GM12878 (cell line): ENCODE measurements at regions not wholly inside any gene's neighbourhood (a gene's known extent, or its start where the extent isn't known, plus 50 kb on each side); places are given as distances from the start of the nearest gene placed in this dataset.

Source experiments
- ATAC-seq: fragments of 200-7000 bp; cut with Tn5 transposase; 3 replicates; pipeline ENCODE4 v1.9.1; 2020; ENCODE audit warnings: mild to moderate bottlenecking, moderate library complexity
- BruUV-seq: library from RNA; stranded (reverse); fragments of 400-500 nt; replicated peaks from 2 replicates; lab custom pipeline; 2021; lab: Mats Ljungman, UMichigan
- CTCF ChIA-PET: fragments of 300-600 bp; sonication (Branson Sonifier 250); formaldehyde crosslinking; extraction: SDS; loops from one replicate; lab custom pipeline; 2021; ENCODE audit warnings: inconsistent platforms; lab: Yijun Ruan, JAX
- POLR2A ChIA-PET: fragments of 350-600 bp; formaldehyde crosslinking; extraction: SDS; loops from one replicate; lab custom pipeline; 2021; ENCODE audit warnings: inconsistent platforms; lab: Charles Lee
- RAD21 ChIA-PET: fragments of 300-600 bp; sonication (Branson Sonifier 250); formaldehyde crosslinking; loops from one replicate; lab custom pipeline; 2023; ENCODE audit warnings: antibody characterized with exemption; ENCODE audit not compliant: unreplicated experiment; lab: Charles Lee
- SMC1A ChIA-PET: fragments of 300-600 bp; sonication (Branson Sonifier 250); formaldehyde crosslinking; loops from one replicate; lab custom pipeline; 2023; ENCODE audit not compliant: unreplicated experiment, uncharacterized antibody; lab: Charles Lee
- DNase-seq: peaks from one replicate; pipeline ENCODE4 v3.0.0-alpha.2; 2011; ENCODE audit warnings: low read depth, low spot score
- FAIRE-seq: peaks from 3 replicates; lab custom pipeline; 2011; peaks lifted over from hg19 to GRCh38; lab: Jason Lieb, UNC
- H2AFZ ChIP-seq: 2 replicates; pipeline ENCODE4 v1.6.0; 2011; ENCODE audit warnings: low read depth, low read length, control low read depth; ENCODE audit not compliant: control insufficient read depth
- H3K27ac ChIP-seq: 2 replicates; pipeline ENCODE4 v1.5.1; 2011; ENCODE audit warnings: control low read depth; ENCODE audit not compliant: control insufficient read depth, insufficient read depth
- H3K27me3 ChIP-seq, 2 experiments: replicated peaks in 1 of 2; 2 replicates each; pipeline versions ENCODE4 v1.6.0 to v1.6.1; 2011; ENCODE audit warnings: low read length in 1 of 2; ENCODE audit not compliant: control insufficient read depth in 2 of 2, insufficient read depth in 2 of 2
- H3K36me3 ChIP-seq, 2 experiments: 2 replicates each; pipeline ENCODE4 v1.5.1; 2011; ENCODE audit warnings: low read length in 1 of 2; ENCODE audit not compliant: control insufficient read depth in 2 of 2, insufficient read depth in 2 of 2
- H3K4me1 ChIP-seq: 2 replicates; pipeline ENCODE4 v1.6.1; 2011; ENCODE audit warnings: mild to moderate bottlenecking, low read length, moderate library complexity, mixed read lengths; ENCODE audit not compliant: control insufficient read depth, insufficient read depth
- H3K4me2 ChIP-seq: 2 replicates; pipeline ENCODE4 v1.6.0; 2011; ENCODE audit warnings: control low read depth; ENCODE audit not compliant: control insufficient read depth, insufficient read depth
- H3K4me3 ChIP-seq: fragments of 200-600 bp; sonication (generic); 2 replicates; pipeline ENCODE4 v1.5.1; 2016
- H3K79me2 ChIP-seq: 2 replicates; pipeline ENCODE4 v1.6.0; 2011; ENCODE audit warnings: low read length; ENCODE audit not compliant: control insufficient read depth, insufficient read depth
- H3K9ac ChIP-seq: 2 replicates; pipeline ENCODE4 v1.8.0; 2011; ENCODE audit warnings: low read length, control low read depth, mixed read lengths; ENCODE audit not compliant: control insufficient read depth, insufficient read depth
- H3K9me3 ChIP-seq: replicated peaks from 3 replicates; pipeline ENCODE4 v1.5.1; 2011; ENCODE audit warnings: mild to moderate bottlenecking, low read length; ENCODE audit not compliant: control insufficient read depth, insufficient read depth
- H4K20me1 ChIP-seq: 2 replicates; pipeline ENCODE4 v1.6.0; 2011; ENCODE audit not compliant: control insufficient read depth, insufficient read depth
- BRCA1 ChIP-seq: IDR thresholded peaks from 2 replicates; pipeline ENCODE4 v1.6.1; 2011; ENCODE audit warnings: low read depth, low read length, improper control_type of control experiment
- CREB1 ChIP-seq: IDR thresholded peaks from 2 replicates; pipeline ENCODE4 v1.6.1; 2012; ENCODE audit warnings: low read depth, mild to moderate bottlenecking, inconsistent platforms
- ELK1 ChIP-seq: IDR thresholded peaks from 2 replicates; pipeline ENCODE4 v1.6.1; 2012; ENCODE audit warnings: low read depth, low read length, improper control_type of control experiment
- GATAD2B ChIP-seq: fragments of 450-650 bp; conservative IDR thresholded peaks from 2 replicates; pipeline ENCODE4 v1.6.1; 2017; ENCODE audit warnings: low read depth, mild to moderate bottlenecking, moderate library complexity
- KDM1A ChIP-seq: fragments of 200-600 bp; sonication (generic); IDR thresholded peaks from 2 replicates; pipeline ENCODE4 v1.6.1; 2016; ENCODE audit warnings: borderline replicate concordance
- KLF5 ChIP-seq: fragments of 450-650 bp; IDR thresholded peaks from 2 replicates; pipeline ENCODE4 v1.6.1; 2014; ENCODE audit warnings: mild to moderate bottlenecking; ENCODE audit not compliant: partially characterized antibody
- NBN ChIP-seq: fragments of 450-650 bp; IDR thresholded peaks from 2 replicates; pipeline ENCODE4 v1.6.1; 2016
- POU2F2 ChIP-seq: IDR thresholded peaks from 3 replicates; pipeline ENCODE4 v1.6.1; 2011; ENCODE audit warnings: low read depth, mild to moderate bottlenecking, low read length, borderline replicate concordance
- RB1 ChIP-seq: fragments of 450-650 bp; formaldehyde crosslinking; IDR thresholded peaks from 2 replicates; pipeline ENCODE4 v1.6.1; 2017; ENCODE audit warnings: mild to moderate bottlenecking, borderline replicate concordance
- TARDBP ChIP-seq: IDR thresholded peaks from 2 replicates; pipeline ENCODE4 v1.6.1; 2016; ENCODE audit warnings: borderline replicate concordance
- WGBS: methylation state at CpG from one replicate; pipeline ENCODE4 v1.1.6; 2016; ENCODE audit warnings: low lambda C conversion rate; ENCODE audit not compliant: insufficient replicate concordance, insufficient coverage; ENCODE audit errors: missing lambda C conversion rate; 5-methylcytosine and 5-hydroxymethylcytosine counted together
- in situ Hi-C: fragments of 300-500 bp; cut with MboI; formaldehyde crosslinking; loops from 9 replicates; pipeline ENCODE4 v1.14.3; 2018; ENCODE audit warnings: mixed read lengths
- intact Hi-C: fragments of 100-400 bp; cut with micrococcal nuclease; formaldehyde crosslinking; loops from one replicate; pipeline ENCODE4 v1.14.2; 2022; ENCODE audit not compliant: unreplicated experiment

DNA sequence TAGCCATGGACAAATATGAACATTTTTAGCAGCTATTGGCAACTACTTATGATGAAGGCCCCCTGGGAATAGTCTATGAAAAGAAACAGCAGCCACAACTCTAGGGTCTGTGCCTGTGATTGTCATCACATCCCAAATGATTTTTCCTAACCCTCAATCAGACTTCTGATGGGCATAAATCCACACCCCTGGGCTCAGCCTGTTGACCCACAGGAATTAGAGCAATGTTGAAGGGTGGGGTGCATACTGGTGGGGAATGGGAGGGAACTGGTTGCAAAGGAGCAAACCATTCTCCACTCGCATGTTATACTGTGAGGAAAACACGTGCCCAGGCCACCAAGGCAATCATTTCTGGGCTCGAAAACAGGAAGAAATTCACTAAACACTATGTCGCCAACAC lies 106.5 kb upstream of the CTNNB1 start:
- RAD21 ChIA-PET, result no interaction called here
- H3K36me3 ChIP-seq, result no peaks in the 10 kb centered on the region
- H3K9me3 ChIP-seq, result no peaks in the 10 kb centered on the region; the same call in 2 of the 3 replicates
- in situ Hi-C loops, result no loop called here
- no peak overlapping the region for H3K4me3 ChIP-seq
- POLR2A ChIA-PET, result no interaction called here
- no peak overlapping the region for H3K4me2 ChIP-seq
- H3K4me1 ChIP-seq, result no peaks in the 10 kb centered on the region
- ATAC-seq (no peak), DNase-seq (no peak), FAIRE-seq (no peak)
- no TSS peak for BruUV-seq
- no peak overlapping the region for H2AFZ ChIP-seq
- H3K27ac ChIP-seq, result no peak overlapping the region
- CTCF ChIA-PET, result no interaction called here
- TF ChIP-seq KLF5, result no peak
- TF ChIP-seq GATAD2B, result no peak
- TF ChIP-seq CREB1, result no peak
- TF ChIP-seq ELK1, result no peak
- no peak for TF ChIP-seq NBN
- no peak for TF ChIP-seq POU2F2
- no peak for TF ChIP-seq BRCA1
- TF ChIP-seq TARDBP, result no peak
- no peak for TF ChIP-seq RB1
- TF ChIP-seq KDM1A, result no peak
- SMC1A ChIA-PET, result no interaction called here
- intact Hi-C loops, result no loop called here
- no peaks in the 10 kb centered on the region for H3K79me2 ChIP-seq
- H4K20me1 ChIP-seq, result no peaks in the 10 kb centered on the region
- WGBS, result 28% methylated on average over 4 of the region's 4 CpGs
- H3K9ac ChIP-seq, result no peak overlapping the region
- H3K27me3 ChIP-seq, result no peaks in the 10 kb centered on the region
